ENCODE measurements at regions not wholly inside any gene's neighbourhood (a gene's known extent, or its start where the extent isn't known, plus 50 kb on each side); places are given as distances from the start of the nearest gene placed in this dataset.

DNA sequence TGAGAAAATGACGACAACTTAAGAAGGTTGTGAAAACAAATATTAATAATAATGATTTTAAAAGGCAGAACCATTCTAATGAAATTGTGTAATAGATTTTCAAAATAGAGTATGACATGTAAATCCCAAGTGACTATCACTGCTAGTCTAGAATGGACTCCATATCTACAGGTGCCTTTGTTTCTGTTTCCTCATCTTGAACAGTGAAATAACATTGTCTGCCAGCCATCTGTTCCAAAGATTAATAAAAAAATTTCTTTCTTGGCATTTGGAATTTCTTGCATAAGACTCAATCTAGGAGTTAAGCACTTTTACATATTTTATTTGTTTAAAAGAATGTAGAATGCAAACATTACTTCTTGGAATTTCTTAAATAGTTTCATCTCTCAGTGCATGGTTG lies 520.1 kb upstream of the ARGLU1 start:
- ChIA-PET CTCF (no interaction called here), POLR2A (no interaction called here)
- TF ChIP-seq CTCF (IDR thresholded peaks at IDR 0.05; ENCODE audit: low read depth, low read length): no peak
- Histone ChIP-seq H3K4me3 (ENCODE audit: low read depth, low read length) (no peak overlapping the region), H3K27me3 (ENCODE audit: control insufficient read depth, insufficient read depth, low read length) (no peaks in the 10 kb centered on the region), H3K9me3 (ENCODE audit: control insufficient read depth, insufficient read depth, low read length) (no peaks in the 10 kb centered on the region), H3K27ac (ENCODE audit: low read depth, low read length) (no peak overlapping the region)
- no peak for DNase-seq (ENCODE audit: low read depth, low spot score)

- Histone ChIP-seq H3K4me3 (ENCODE audit: low read depth, low read length) (no peak overlapping the region), H3K27ac (ENCODE audit: low read depth, low read length) (no peak overlapping the region), H3K9me3 (ENCODE audit: control insufficient read depth, insufficient read depth, low read length) (no peaks in the 10 kb centered on the region; the same call in 1 of the 2 replicates), H3K27me3 (ENCODE audit: control insufficient read depth, insufficient read depth, low read length) (no peaks in the 10 kb centered on the region)
- ChIA-PET POLR2A (interaction anchor here (0.6 kb wide), 1 partner anchor 10 kb away, joined by 6 read pairs; no protein-coding TSS in a partner anchor), CTCF (no interaction called here)
- DNase-seq (ENCODE audit: low read depth, low spot score): no peak
- no peak for TF ChIP-seq CTCF (IDR thresholded peaks at IDR 0.05; ENCODE audit: low read depth, low read length)
Measured at GRCh38 chr13:107079423-107080049, 511.6 kb upstream of the ARGLU1 start.

- TF ChIP-seq CTCF (IDR thresholded peaks at IDR 0.05; ENCODE audit: low read depth, low read length): no peak
- Histone ChIP-seq H3K27me3 (ENCODE audit: control insufficient read depth, insufficient read depth, low read length) (no peaks in the 10 kb centered on the region), H3K9me3 (ENCODE audit: control insufficient read depth, insufficient read depth, low read length) (no peaks in the 10 kb centered on the region; the same call in 1 of the 2 replicates), H3K27ac (ENCODE audit: low read depth, low read length) (no peak overlapping the region), H3K4me3 (ENCODE audit: low read depth, low read length) (no peak overlapping the region)
- POLR2A ChIA-PET: no interaction called here
- CTCF ChIA-PET: no interaction called here
- no peak for DNase-seq (ENCODE audit: low read depth, low spot score)
Measured at GRCh38 chr13:107078229-107078765, 510.4 kb upstream of the ARGLU1 start.

GRCh38 chr13:107076801-107077200 lies 508.9 kb upstream of the ARGLU1 start:
- Histone ChIP-seq H3K27ac (ENCODE audit: low read depth, low read length) (no peak overlapping the region), H3K4me3 (ENCODE audit: low read depth, low read length) (no peak overlapping the region), H3K27me3 (ENCODE audit: control insufficient read depth, insufficient read depth, low read length) (no peaks in the 10 kb centered on the region), H3K9me3 (ENCODE audit: control insufficient read depth, insufficient read depth, low read length) (no peaks in the 10 kb centered on the region; the same call in 1 of the 2 replicates)
- no peak for TF ChIP-seq CTCF (IDR thresholded peaks at IDR 0.05; ENCODE audit: low read depth, low read length)
- no peak for DNase-seq (ENCODE audit: low read depth, low spot score)
- CTCF ChIA-PET: interaction anchor here (0.9 kb wide), 1 partner anchor 11 kb away, joined by 3 read pairs; no protein-coding TSS in a partner anchor
- POLR2A ChIA-PET: no interaction called here

DNA sequence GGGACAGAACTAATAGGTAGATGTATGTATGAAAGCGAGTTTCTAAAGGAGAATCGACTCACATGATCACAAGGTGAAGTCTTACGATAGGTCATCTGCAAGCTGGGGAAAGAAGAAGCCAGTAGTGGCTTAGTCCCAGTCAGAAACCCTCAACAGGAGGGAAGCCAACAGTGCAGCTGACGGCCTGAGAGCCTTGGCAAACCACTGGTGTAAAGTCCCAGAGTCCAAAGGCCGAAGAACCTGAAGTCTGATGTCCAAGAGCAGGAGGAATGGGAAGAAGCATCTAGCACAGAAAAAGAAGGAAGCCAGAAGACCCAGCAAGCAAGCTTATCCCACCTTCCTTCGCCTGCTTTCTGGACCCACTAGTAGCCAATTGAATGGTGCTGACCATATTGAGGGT lies 507.6 kb upstream of the ARGLU1 start:
- ChIA-PET CTCF (no interaction called here), POLR2A (no interaction called here)
- no peaks in the 10 kb centered on the region for H3K27me3 ChIP-seq (ENCODE audit: control insufficient read depth, insufficient read depth, low read length)
- TF ChIP-seq CTCF (IDR thresholded peaks at IDR 0.05; ENCODE audit: low read depth, low read length): no peak
- no peak overlapping the region for H3K4me3 ChIP-seq (ENCODE audit: low read depth, low read length)
- no peaks in the 10 kb centered on the region; the same call in 1 of the 2 replicates for H3K9me3 ChIP-seq (ENCODE audit: control insufficient read depth, insufficient read depth, low read length)
- H3K27ac ChIP-seq (ENCODE audit: low read depth, low read length): no peak overlapping the region
- no peak for DNase-seq (ENCODE audit: low read depth, low spot score)
